ENCODE measurements at regions not wholly inside any gene's neighbourhood (a gene's known extent, or its start where the extent isn't known, plus 50 kb on each side); places are given as distances from the start of the nearest gene placed in this dataset.

DNA sequence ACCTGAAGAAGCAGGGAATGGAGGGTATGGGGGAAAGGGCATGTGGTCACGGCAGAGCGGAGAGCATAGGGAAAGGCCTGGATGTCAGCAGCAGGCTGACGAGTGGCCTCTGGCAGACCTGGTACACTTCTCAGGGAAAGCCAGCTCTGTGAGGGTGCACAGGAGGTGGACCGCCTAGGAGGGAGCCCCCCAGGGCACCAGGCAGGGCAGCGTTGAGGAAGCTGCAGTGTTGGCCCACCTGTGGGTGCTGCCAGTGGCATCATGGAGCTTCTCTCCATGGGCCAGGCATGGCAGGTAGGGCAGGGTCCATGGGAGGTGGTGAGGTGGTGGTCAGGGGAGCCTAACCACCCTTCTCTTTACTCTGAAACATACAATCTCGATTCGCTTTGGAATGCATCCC lies 143.0 kb upstream of the PITX1 start:
- RAD21 ChIA-PET (ENCODE audit: unreplicated experiment), result no interaction called here
- Histone ChIP-seq H3K36me3 (ENCODE audit: control insufficient read depth in 2 of 2, insufficient read depth in 2 of 2, low read length in 1 of 2) (no peaks in the 10 kb centered on the region), H2AFZ (ENCODE audit: control insufficient read depth, low read depth, low read length) (no peak overlapping the region), H3K4me3 (no peak overlapping the region), H3K4me1 (ENCODE audit: control insufficient read depth, insufficient read depth, low read length) (no peaks in the 10 kb centered on the region), H3K27ac (ENCODE audit: control insufficient read depth, insufficient read depth) (no peak overlapping the region), H3K4me2 (ENCODE audit: control insufficient read depth, insufficient read depth) (no peak overlapping the region), H4K20me1 (ENCODE audit: control insufficient read depth, insufficient read depth) (no peaks in the 10 kb centered on the region), H3K27me3 (replicated peaks in 1 of 2; ENCODE audit: control insufficient read depth in 2 of 2, insufficient read depth in 2 of 2, low read length in 1 of 2) (peaks cover 0 to 6% of the 10 kb centered on the region in 2 experiments; a peak in 2 of 4 replicates), H3K9ac (ENCODE audit: control insufficient read depth, insufficient read depth, low read length) (no peak overlapping the region), H3K9me3 (replicated peaks; ENCODE audit: control insufficient read depth, insufficient read depth, low read length) (no peaks in the 10 kb centered on the region), H3K79me2 (ENCODE audit: control insufficient read depth, insufficient read depth, low read length) (no peaks in the 10 kb centered on the region)
- intact Hi-C loops (cut with micrococcal nuclease; ENCODE audit: unreplicated experiment) (no loop called here), in situ Hi-C loops (cut with MboI) (loop anchor here (25.0 kb wide), 1 partner anchor 440 kb away; the partner anchor contains the start of gene CAMLG)
- DNase-seq (ENCODE audit: low read depth, low spot score) (no peak), ATAC-seq (no peak), FAIRE-seq (no peak)
- no TSS peak for BruUV-seq (replicated peaks)
- SMC1A ChIA-PET (ENCODE audit: uncharacterized antibody, unreplicated experiment), result no interaction called here
- POLR2A ChIA-PET, result no interaction called here
- CTCF ChIA-PET, result no interaction called here
- 44% methylated on average over 7 of the region's 7 CpGs for WGBS (ENCODE audit: insufficient coverage, insufficient replicate concordance, low lambda C conversion rate, missing lambda C conversion rate)
- TF ChIP-seq GABPA (IDR thresholded peaks at IDR 0.05; ENCODE audit: low read depth) (no peak), RELB (IDR thresholded peaks at IDR 0.05; ENCODE audit: low read depth) (no peak), ELK1 (IDR thresholded peaks at IDR 0.05; ENCODE audit: low read depth, low read length) (no peak), PRDM15 (CRISPR knock-in tag; IDR thresholded peaks at IDR 0.05) (no peak), MXI1 (IDR thresholded peaks at IDR 0.05; ENCODE audit: low read depth, low read length) (no peak), TCF12 (IDR thresholded peaks at IDR 0.05; ENCODE audit: low read depth, low read length) (no peak), SUPT20H (IDR thresholded peaks at IDR 0.05; ENCODE audit: borderline replicate concordance, control insufficient read depth, low read depth, low read length) (no peak), SMARCA5 (IDR thresholded peaks at IDR 0.05) (no peak), IKZF2 (IDR thresholded peaks at IDR 0.05) (no peak), KLF5 (IDR thresholded peaks at IDR 0.05; ENCODE audit: partially characterized antibody) (no peak), SMAD5 (IDR thresholded peaks at IDR 0.05; ENCODE audit: low read depth) (no peak), CBX3 (IDR thresholded peaks at IDR 0.05; ENCODE audit: borderline replicate concordance, low read depth) (no peak), CEBPZ (IDR thresholded peaks at IDR 0.05; ENCODE audit: low read depth, low read length) (no peak), JUND (IDR thresholded peaks at IDR 0.05; ENCODE audit: low read depth, low read length) (no peak), ZNF207 (IDR thresholded peaks at IDR 0.05; ENCODE audit: borderline replicate concordance) (no peak)
